T-cell (primary cell): ENCODE measurements at regions not wholly inside any gene's neighbourhood (a gene's known extent, or its start where the extent isn't known, plus 50 kb on each side); places are given as distances from the start of the nearest gene placed in this dataset.
A peak's percentile ranks its signal among the peaks of the same experiment; 100 is the strongest.

Experiments
- ATAC-seq, 4 experiments: fragments of 200-7000 bp in 3 of 4; fragments of 150-1000 bp in 1 of 4; cut with Tn5 transposase; replicated peaks in 1 of 4; 1 replicate in 3 of 4; 2 replicates in 1 of 4; pipeline ENCODE4 v1.10.0; 2021; ENCODE audit warnings: moderate library complexity in 3 of 4, mild to moderate bottlenecking in 2 of 4, moderate number of reproducible peaks in 1 of 4
- CTCF ChIA-PET, 2 donors: fragments of 300-600 bp; sonication (Branson Sonifier 250); formaldehyde crosslinking; loops; one replicate each; lab custom pipeline; 2022; ENCODE audit warnings: antibody characterized with exemption in 2 of 2; lab: Charles Lee
- POLR2A ChIA-PET, 2 donors: fragments of 300-600 bp; sonication (Branson Sonifier 250); formaldehyde crosslinking; loops; one replicate each; lab custom pipeline; 2022; ENCODE audit warnings: antibody characterized with exemption in 2 of 2; lab: Charles Lee
- DNase-seq, 35 experiments: peaks; one replicate each; pipeline versions ENCODE4 v3.0.0 to v3.0.0-alpha.2; 2013 to 2023
- H3K27ac ChIP-seq: one replicate; pipeline ENCODE4 v1.5.1; 2013; ENCODE audit warnings: low read length
- H3K27me3 ChIP-seq, 2 experiments: replicated peaks in 1 of 2; 1 replicate in 1 of 2; 2 replicates in 1 of 2; pipeline versions ENCODE4 v1.6.1 to v1.7.0; 2013; ENCODE audit warnings: low read length in 1 of 2, mixed read lengths in 1 of 2; ENCODE audit not compliant: control insufficient read depth in 2 of 2, insufficient read depth in 2 of 2; ENCODE audit errors: extremely low read depth in 1 of 2
- H3K36me3 ChIP-seq, 2 donors: 1 replicate in 1 of 2; 2 replicates in 1 of 2; pipeline versions ENCODE4 v1.6.1 to v1.7.0; 2013; ENCODE audit warnings: low read length in 1 of 2; ENCODE audit not compliant: control insufficient read depth in 2 of 2, insufficient read depth in 1 of 2; ENCODE audit errors: extremely low read depth in 1 of 2
- H3K4me1 ChIP-seq, 2 experiments: 1 replicate in 1 of 2; 2 replicates in 1 of 2; pipeline versions ENCODE4 v1.6.1 to v1.7.0; 2013; ENCODE audit warnings: low read length in 2 of 2, mixed read lengths in 1 of 2; ENCODE audit not compliant: insufficient read depth in 2 of 2, control insufficient read depth in 1 of 2; ENCODE audit errors: extremely low read depth in 1 of 2
- H3K4me3 ChIP-seq, 2 donors: 1 replicate in 1 of 2; 2 replicates in 1 of 2; pipeline versions ENCODE4 v1.5.1 to v1.7.0; 2013; ENCODE audit warnings: mild to moderate bottlenecking in 2 of 2, low read length in 1 of 2, moderate library complexity in 1 of 2; ENCODE audit not compliant: control insufficient read depth in 1 of 2; ENCODE audit errors: extremely low read depth in 1 of 2
- H3K9me3 ChIP-seq: 2 replicates; pipeline ENCODE4 v1.7.0; 2013
- H3K27ac Mint-ChIP-seq, 2 donors: one replicate each; pipeline ENCODE4 v1.8.0; 2020 to 2021; ENCODE audit warnings: mild to moderate bottlenecking in 2 of 2, mixed read lengths in 2 of 2
- H3K27me3 Mint-ChIP-seq, 2 donors: one replicate each; pipeline ENCODE4 v1.8.0; 2021 to 2022; ENCODE audit warnings: mixed read lengths in 2 of 2
- H3K36me3 Mint-ChIP-seq: one replicate; pipeline ENCODE4 v1.8.0; 2021; ENCODE audit warnings: mixed read lengths
- H3K4me1 Mint-ChIP-seq, 3 donors: one replicate each; pipeline ENCODE4 v1.8.0; 2020 to 2022; ENCODE audit warnings: mixed read lengths in 3 of 3, mild to moderate bottlenecking in 1 of 3
- H3K4me3 Mint-ChIP-seq, 3 donors: one replicate each; pipeline ENCODE4 v1.8.0; 2020 to 2022; ENCODE audit warnings: mild to moderate bottlenecking in 3 of 3, mixed read lengths in 3 of 3, moderate library complexity in 3 of 3
- H3K9me3 Mint-ChIP-seq, 3 donors: one replicate each; pipeline ENCODE4 v1.8.0; 2020 to 2022; ENCODE audit warnings: mixed read lengths in 3 of 3
- WGBS: methylation state at CpG from one replicate; pipeline ENCODE4 v1.1.5; 2013; ENCODE audit warnings: missing lambda C conversion rate; ENCODE audit not compliant: insufficient coverage; 5-methylcytosine and 5-hydroxymethylcytosine counted together

GRCh38 chr18:24656551-24657443 lies 196.4 kb downstream of the HRH4 start:
- Histone ChIP-seq H3K9me3 (no peaks in the 10 kb centered on the region), H3K4me3 (no peak overlapping the region), H3K27me3 (no peaks in the 10 kb centered on the region), H3K27ac (no peak overlapping the region), H3K36me3 (no peaks in the 10 kb centered on the region), H3K4me1 (peaks cover 10 to 14% of the 10 kb centered on the region in 2 experiments)
- Mint-ChIP-seq H3K9me3 (peaks cover 0 to 2% (median under 1%) of the 10 kb centered on the region in 3 donors), H3K27ac (no peak overlapping the region), H3K4me1 (peaks cover 20 to 22% (median 20%) of the 10 kb centered on the region in 3 donors), H3K4me3 (no peak overlapping the region), H3K36me3 (no peaks in the 10 kb centered on the region), H3K27me3 (peaks cover 0 to under 1% of the 10 kb centered on the region in 2 donors)
- DNase-seq = no peak
- CTCF ChIA-PET = no interaction called here
- ATAC-seq = no peak
- 74% methylated on average over 5 of the region's 7 CpGs for WGBS
- POLR2A ChIA-PET = no interaction called here

GRCh38 chr18:24657444-24657842 lies 197.0 kb downstream of the HRH4 start:
- Mint-ChIP-seq H3K9me3 (no peaks in the 10 kb centered on the region), H3K27ac (peak overlapping the region in 1 of 2 donors; percentile 17), H3K27me3 (no peaks in the 10 kb centered on the region), H3K4me3 (no peak overlapping the region), H3K36me3 (no peaks in the 10 kb centered on the region), H3K4me1 (peaks cover 20 to 22% (median 20%) of the 10 kb centered on the region in 3 donors)
- Histone ChIP-seq H3K27me3 (peaks cover 0 to under 1% of the 10 kb centered on the region in 2 experiments), H3K9me3 (no peaks in the 10 kb centered on the region), H3K36me3 (no peaks in the 10 kb centered on the region), H3K4me1 (peaks cover 10 to 16% of the 10 kb centered on the region in 2 experiments), H3K27ac (no peak overlapping the region), H3K4me3 (no peak overlapping the region)
- CTCF ChIA-PET = no interaction called here
- ATAC-seq (no peak), DNase-seq (no peak)
- 65% methylated on average over 6 of the region's 7 CpGs for WGBS
- POLR2A ChIA-PET = no interaction called here

- no CpG with 5 or more reads among the region's 1 CpG for WGBS
Observed at GRCh38 chr18:24658302-24658701, 197.9 kb downstream of the HRH4 start.

DNA sequence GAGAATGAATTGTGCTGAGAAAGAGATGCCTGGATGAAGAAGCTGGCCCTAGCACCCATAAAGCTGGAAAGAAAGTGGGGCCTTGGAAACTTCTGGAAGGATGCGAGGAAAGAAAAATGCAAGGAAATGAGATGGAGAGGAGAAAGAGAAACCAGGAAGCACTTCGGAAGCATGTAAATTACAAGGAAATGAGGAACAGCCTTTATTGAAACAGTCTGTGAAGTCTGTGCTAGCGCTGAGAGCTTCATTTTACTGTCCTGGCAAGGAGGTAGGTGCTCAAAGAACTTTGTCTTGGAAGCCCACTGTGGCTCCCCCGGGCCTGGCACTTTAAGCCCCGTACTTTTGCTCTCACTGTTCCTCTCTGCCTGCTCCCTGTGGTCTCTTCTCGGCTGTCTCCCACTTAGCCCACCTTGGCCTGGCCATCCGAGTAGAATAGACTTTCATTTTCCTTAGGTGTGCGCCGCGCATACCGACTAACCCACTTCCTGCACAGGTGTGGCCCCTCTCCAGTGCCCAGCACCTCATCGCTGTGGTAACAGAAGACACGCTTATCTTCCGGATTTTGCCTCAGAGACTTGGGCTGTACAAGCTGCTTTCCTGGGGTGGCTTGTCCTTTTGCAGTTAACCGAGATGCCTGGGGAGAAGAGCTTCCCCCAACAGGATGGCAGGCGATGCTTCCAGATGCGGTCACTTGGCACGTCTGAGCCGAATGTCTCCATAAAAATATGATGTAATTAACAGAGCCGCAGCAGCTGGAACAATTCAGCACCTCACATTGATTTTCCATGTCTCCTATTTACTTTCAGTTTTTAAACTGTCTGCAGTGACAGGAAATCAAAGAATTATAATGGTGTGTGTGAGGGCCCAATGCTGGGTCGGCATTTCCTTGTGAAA lies 199.6 kb downstream of the HRH4 start:
- Mint-ChIP-seq H3K4me3 (peak overlapping the region; percentile 79 to 84 (median 82)), H3K4me1 (peaks cover 24 to 26% (median 25%) of the 10 kb centered on the region in 3 donors), H3K9me3 (no peaks in the 10 kb centered on the region), H3K27me3 (peaks cover 4 to 8% of the 10 kb centered on the region in 2 donors), H3K36me3 (no peaks in the 10 kb centered on the region), H3K27ac (peak overlapping the region; percentile 89 to 90)
- H3K36me3 ChIP-seq = no peaks in the 10 kb centered on the region
- H3K27me3 ChIP-seq = peaks cover 0 to 5% of the 10 kb centered on the region in 2 experiments
- WGBS = 24% methylated on average over 13 of the region's 21 CpGs
- no peaks in the 10 kb centered on the region for H3K9me3 ChIP-seq
- peaks cover 10 to 16% of the 10 kb centered on the region in 2 experiments for H3K4me1 ChIP-seq
- peak; percentile 2 to 55 (median 20) for DNase-seq
- peak overlapping the region; percentile 54 for H3K27ac ChIP-seq
- H3K4me3 ChIP-seq = peak overlapping the region; percentile 42 to 66
- peak; percentile 74 to 97 (median 94) for ATAC-seq
- POLR2A ChIA-PET = no interaction called here
- CTCF ChIA-PET = no interaction called here

More at GRCh38 chr18:24658302-24658701, 197.9 kb downstream of the HRH4 start:
- peaks cover 4% of the 10 kb centered on the region in 2 donors for H3K27me3 Mint-ChIP-seq
- Histone ChIP-seq H3K27me3 (peaks cover 0 to 3% of the 10 kb centered on the region in 2 experiments), H3K27ac (no peak overlapping the region), H3K36me3 (no peaks in the 10 kb centered on the region), H3K4me1 (peaks cover 10 to 16% of the 10 kb centered on the region in 2 experiments), H3K9me3 (no peaks in the 10 kb centered on the region), H3K4me3 (no peak overlapping the region)
- ATAC-seq = no peak
- H3K27ac Mint-ChIP-seq = peak overlapping the region in 1 of 2 donors; percentile 14
- no peak for DNase-seq
- H3K36me3 Mint-ChIP-seq = no peaks in the 10 kb centered on the region
- POLR2A ChIA-PET = interaction anchor here in 1 of 2 donors (0.7 kb wide), 1 partner anchor 18 kb away, joined by 4 read pairs; no protein-coding TSS in a partner anchor
- H3K9me3 Mint-ChIP-seq = no peaks in the 10 kb centered on the region
- H3K4me1 Mint-ChIP-seq = peaks cover 24 to 26% (median 25%) of the 10 kb centered on the region in 3 donors
- H3K4me3 Mint-ChIP-seq = no peak overlapping the region
- CTCF ChIA-PET = interaction anchor here in 1 of 2 donors (0.7 kb wide), 2 partner anchors 972 to 1232 kb away, joined by 5 to 8 read pairs; no protein-coding TSS in a partner anchor

GRCh38 chr18:24660956-24661355 lies 200.5 kb downstream of the HRH4 start:
- H3K9me3 ChIP-seq = no peaks in the 10 kb centered on the region
- peaks cover 0 to 11% of the 10 kb centered on the region in 2 experiments for H3K27me3 ChIP-seq
- H3K4me3 Mint-ChIP-seq = no peak overlapping the region
- H3K27ac ChIP-seq = peak overlapping the region; percentile 54
- H3K36me3 Mint-ChIP-seq = no peaks in the 10 kb centered on the region
- no peak for ATAC-seq
- H3K9me3 Mint-ChIP-seq = no peaks in the 10 kb centered on the region
- no peak for DNase-seq
- H3K36me3 ChIP-seq = no peaks in the 10 kb centered on the region
- H3K4me1 Mint-ChIP-seq = peaks cover 24 to 26% (median 25%) of the 10 kb centered on the region in 3 donors
- POLR2A ChIA-PET = interaction anchor here in 1 of 2 donors (0.6 kb wide), 1 partner anchor 336 kb away, joined by 3 read pairs; no protein-coding TSS in a partner anchor
- peak overlapping the region; percentile 40 to 90 for H3K27ac Mint-ChIP-seq
- WGBS = 88% methylated on average over 1 of the region's 1 CpG
- peaks cover 10 to 16% of the 10 kb centered on the region in 2 experiments for H3K4me1 ChIP-seq
- H3K27me3 Mint-ChIP-seq = peaks cover 4 to 8% of the 10 kb centered on the region in 2 donors
- CTCF ChIA-PET = no interaction called here
- H3K4me3 ChIP-seq = no peak overlapping the region

- H3K4me3 ChIP-seq = no peak overlapping the region
- WGBS = 63% methylated on average over 13 of the region's 13 CpGs
- ChIA-PET POLR2A (no interaction called here), CTCF (no interaction called here)
- Mint-ChIP-seq H3K36me3 (no peaks in the 10 kb centered on the region), H3K4me1 (peaks cover 24 to 26% (median 25%) of the 10 kb centered on the region in 3 donors), H3K9me3 (no peaks in the 10 kb centered on the region), H3K27me3 (peaks cover 4 to 8% of the 10 kb centered on the region in 2 donors), H3K27ac (no peak overlapping the region), H3K4me3 (peak overlapping the region in 1 of 3 donors; percentile 13)
- no peaks in the 10 kb centered on the region for H3K9me3 ChIP-seq
- ATAC-seq = no peak
- no peaks in the 10 kb centered on the region for H3K36me3 ChIP-seq
- DNase-seq = no peak
- no peak overlapping the region for H3K27ac ChIP-seq
- H3K4me1 ChIP-seq = peaks cover 10 to 16% of the 10 kb centered on the region in 2 experiments
- peaks cover 0 to 11% of the 10 kb centered on the region in 2 experiments for H3K27me3 ChIP-seq
Observed at GRCh38 chr18:24662412-24662821, 202.0 kb downstream of the HRH4 start.
